ENCODE measurements at regions not wholly inside any gene's neighbourhood (a gene's known extent, or its start where the extent isn't known, plus 50 kb on each side); places are given as distances from the start of the nearest gene placed in this dataset.
"Not testable (repeated sequence)": the region's sequence is repeated elsewhere in the genome, so short reads cannot be mapped to it uniquely, and the experiment has no call there.

- H3K4me3 Mint-ChIP-seq; DNase-seq; H3K4me1 Mint-ChIP-seq; H3K36me3 Mint-ChIP-seq; H3K27ac Mint-ChIP-seq; H3K27me3 Mint-ChIP-seq (ENCODE audit: low read depth in 3 of 3): not testable (repeated sequence)
- peaks cover 7 to 22% (median 17%) of the 10 kb centered on the region in 6 donors for H3K9me3 Mint-ChIP-seq
Measured at GRCh38 chr21:10382135-10382534, 139.2 kb upstream of the TPTE start.

GRCh38 chr21:10382580-10382979, 138.8 kb upstream of the TPTE start:
- not testable (repeated sequence) for H3K4me1 Mint-ChIP-seq; H3K27ac Mint-ChIP-seq; H3K36me3 Mint-ChIP-seq; DNase-seq; H3K4me3 Mint-ChIP-seq; H3K27me3 Mint-ChIP-seq (ENCODE audit: low read depth in 3 of 3)
- peaks cover 7 to 19% (median 16%) of the 10 kb centered on the region in 6 donors for H3K9me3 Mint-ChIP-seq

DNA sequence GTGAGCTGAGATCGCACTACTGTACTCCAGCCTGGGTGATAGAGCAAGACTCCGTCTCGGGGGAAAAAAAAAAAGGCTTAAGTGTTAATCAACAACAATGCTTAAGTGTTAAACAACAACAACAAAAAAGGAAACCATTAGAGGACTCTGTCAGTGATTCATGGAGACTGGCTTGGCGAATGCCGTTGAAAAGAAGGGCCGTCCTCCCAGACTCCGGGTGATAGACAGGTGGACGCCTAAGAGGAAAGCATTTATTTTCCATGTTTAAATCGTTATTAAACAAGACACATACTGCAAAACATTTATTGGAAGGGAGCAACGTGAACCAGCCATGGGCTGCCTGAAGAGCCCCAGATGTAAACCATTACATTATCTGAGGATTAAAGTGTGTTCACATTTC, 137.8 kb upstream of the TPTE start:
- H3K27me3 Mint-ChIP-seq (ENCODE audit: low read depth in 3 of 3); H3K27ac Mint-ChIP-seq; H3K4me1 Mint-ChIP-seq; H3K36me3 Mint-ChIP-seq; H3K4me3 Mint-ChIP-seq; DNase-seq: not testable (repeated sequence)
- H3K9me3 Mint-ChIP-seq, result peaks cover 3 to 12% (median 8%) of the 10 kb centered on the region in 6 donors

DNA sequence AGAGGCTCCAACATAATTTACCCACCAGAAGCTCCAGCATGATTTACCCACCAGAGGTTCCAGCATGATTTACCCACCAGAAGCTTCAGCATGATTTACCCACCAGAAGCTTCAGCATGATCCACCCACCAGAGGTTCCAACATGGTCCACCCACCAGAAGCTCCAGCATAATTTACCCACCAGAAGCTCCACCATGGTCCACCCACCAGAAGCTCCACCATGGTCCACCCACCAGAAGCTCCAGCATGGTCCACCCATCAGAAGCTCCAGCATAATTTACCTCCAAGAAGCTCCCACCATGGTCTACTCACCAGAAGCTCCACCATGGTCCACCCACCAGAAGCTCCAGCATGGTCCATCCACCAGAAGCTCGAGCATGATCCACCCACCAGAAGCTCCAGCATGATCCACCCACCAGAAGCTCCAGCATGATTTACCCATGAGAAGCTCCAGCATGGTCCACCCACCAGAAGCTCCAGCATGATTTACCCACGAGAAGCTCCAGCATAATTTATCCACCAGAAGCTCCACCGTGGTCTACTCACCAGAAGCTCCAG, 137.0 kb upstream of the TPTE start:
- not testable (repeated sequence) for H3K27me3 Mint-ChIP-seq (ENCODE audit: low read depth in 3 of 3); H3K4me1 Mint-ChIP-seq; H3K9me3 Mint-ChIP-seq; H3K4me3 Mint-ChIP-seq; H3K27ac Mint-ChIP-seq; H3K36me3 Mint-ChIP-seq; DNase-seq

- H3K27me3 Mint-ChIP-seq (ENCODE audit: low read depth in 3 of 3); DNase-seq; H3K9me3 Mint-ChIP-seq; H3K27ac Mint-ChIP-seq; H3K4me1 Mint-ChIP-seq; H3K36me3 Mint-ChIP-seq; H3K4me3 Mint-ChIP-seq: not testable (repeated sequence)
Measured at GRCh38 chr21:10385202-10385601, 136.2 kb upstream of the TPTE start.

GRCh38 chr21:10385898-10386527, 135.4 kb upstream of the TPTE start:
- H3K4me1 Mint-ChIP-seq; H3K4me3 Mint-ChIP-seq; H3K27ac Mint-ChIP-seq; H3K36me3 Mint-ChIP-seq; DNase-seq; H3K27me3 Mint-ChIP-seq (ENCODE audit: low read depth in 3 of 3); H3K9me3 Mint-ChIP-seq: not testable (repeated sequence)

GRCh38 chr21:10387692-10388450, 133.5 kb upstream of the TPTE start:
- H3K27ac Mint-ChIP-seq, result not testable (repeated sequence)

GRCh38 chr21:10388625-10389024, 132.8 kb upstream of the TPTE start:
- not testable (repeated sequence) for H3K27ac Mint-ChIP-seq; H3K36me3 Mint-ChIP-seq; H3K4me1 Mint-ChIP-seq; DNase-seq; H3K9me3 Mint-ChIP-seq; H3K4me3 Mint-ChIP-seq; H3K27me3 Mint-ChIP-seq (ENCODE audit: low read depth in 3 of 3)

More at GRCh38 chr21:10387692-10388450, 133.5 kb upstream of the TPTE start:
- not testable (repeated sequence) for H3K4me3 Mint-ChIP-seq; DNase-seq; H3K27me3 Mint-ChIP-seq (ENCODE audit: low read depth in 3 of 3); H3K36me3 Mint-ChIP-seq; H3K9me3 Mint-ChIP-seq; H3K4me1 Mint-ChIP-seq

- H3K36me3 Mint-ChIP-seq; H3K9me3 Mint-ChIP-seq; DNase-seq; H3K27me3 Mint-ChIP-seq (ENCODE audit: low read depth in 3 of 3); H3K4me3 Mint-ChIP-seq; H3K4me1 Mint-ChIP-seq; H3K27ac Mint-ChIP-seq: not testable (repeated sequence)
Measured at GRCh38 chr21:10392301-10392700, 129.1 kb upstream of the TPTE start.

DNA sequence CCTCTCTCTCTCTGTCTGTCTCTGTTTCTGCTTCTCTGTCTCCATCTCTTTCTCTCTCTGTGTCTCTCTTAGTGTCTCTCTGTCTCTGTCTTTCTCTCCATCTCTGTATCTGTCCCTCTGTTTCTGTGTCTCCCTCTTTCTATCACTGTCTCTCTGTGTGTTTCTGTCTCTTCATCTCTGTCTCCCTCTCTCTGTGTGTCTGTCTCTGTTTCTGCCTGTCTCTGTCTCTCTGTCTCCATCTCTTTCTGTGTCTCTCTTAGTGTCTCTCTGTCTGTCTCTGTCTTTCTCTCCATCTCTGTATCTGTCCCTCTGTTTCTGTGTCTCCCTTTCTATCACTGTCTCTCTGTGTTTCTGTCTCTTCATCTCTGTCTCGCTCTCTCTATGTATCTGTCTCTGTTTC, 125.4 kb upstream of the TPTE start:
- not testable (repeated sequence) for H3K4me1 Mint-ChIP-seq; H3K9me3 Mint-ChIP-seq; H3K27me3 Mint-ChIP-seq (ENCODE audit: low read depth in 3 of 3); H3K27ac Mint-ChIP-seq; DNase-seq; H3K4me3 Mint-ChIP-seq; H3K36me3 Mint-ChIP-seq

GRCh38 chr21:10397495-10397915, 123.9 kb upstream of the TPTE start:
- H3K4me1 Mint-ChIP-seq; H3K36me3 Mint-ChIP-seq; H3K27me3 Mint-ChIP-seq (ENCODE audit: low read depth in 3 of 3); H3K27ac Mint-ChIP-seq; H3K9me3 Mint-ChIP-seq; DNase-seq; H3K4me3 Mint-ChIP-seq: not testable (repeated sequence)

- H3K4me3 Mint-ChIP-seq; DNase-seq; H3K9me3 Mint-ChIP-seq; H3K36me3 Mint-ChIP-seq; H3K4me1 Mint-ChIP-seq; H3K27me3 Mint-ChIP-seq (ENCODE audit: low read depth in 3 of 3); H3K27ac Mint-ChIP-seq: not testable (repeated sequence)
Measured at GRCh38 chr21:10398692-10399489, 122.5 kb upstream of the TPTE start.

DNA sequence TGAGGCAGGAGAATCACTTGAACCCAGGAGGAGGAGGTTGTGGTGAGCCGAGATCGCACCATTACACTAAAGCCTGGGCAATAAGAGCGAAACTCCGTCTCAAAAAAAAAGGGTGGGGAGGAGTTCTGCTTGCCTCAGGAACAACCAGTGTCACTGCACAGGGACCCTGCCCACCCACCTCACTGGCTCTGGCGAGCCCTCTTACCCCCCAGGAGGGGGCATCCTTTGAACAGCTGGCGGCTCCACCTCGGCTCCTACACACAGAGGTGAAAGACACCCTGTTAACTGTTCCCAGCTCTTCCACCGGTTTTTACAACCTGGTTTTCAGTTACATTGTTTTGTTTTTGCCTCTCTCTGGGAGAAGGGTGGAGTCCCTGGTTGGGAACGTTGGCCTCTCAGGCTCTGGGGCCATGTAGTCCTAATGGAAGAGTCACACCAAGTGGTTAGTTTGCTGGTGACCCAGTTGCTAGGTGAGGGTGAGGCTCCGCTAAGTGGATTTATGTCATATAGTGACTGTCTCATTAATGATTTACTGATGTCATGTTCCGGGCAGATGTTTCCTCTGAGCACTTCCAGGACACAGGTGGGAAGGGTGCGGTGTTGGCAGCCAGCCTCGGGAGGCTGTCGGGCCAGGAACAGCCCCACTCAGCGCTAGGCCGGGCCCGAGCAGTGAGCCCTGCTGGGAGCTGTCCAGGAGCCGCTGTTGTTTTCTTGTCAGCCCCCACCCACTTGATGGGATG, 120.6 kb upstream of the TPTE start:
- H3K36me3 Mint-ChIP-seq; H3K27ac Mint-ChIP-seq; H3K4me1 Mint-ChIP-seq; DNase-seq; H3K4me3 Mint-ChIP-seq; H3K27me3 Mint-ChIP-seq (ENCODE audit: low read depth in 3 of 3): not testable (repeated sequence)
- peaks cover 7 to 22% (median 17%) of the 10 kb centered on the region in 6 donors for H3K9me3 Mint-ChIP-seq

GRCh38 chr21:10402461-10402860, 118.9 kb upstream of the TPTE start:
- H3K27me3 Mint-ChIP-seq (ENCODE audit: low read depth in 3 of 3); H3K4me1 Mint-ChIP-seq; DNase-seq; H3K27ac Mint-ChIP-seq; H3K4me3 Mint-ChIP-seq; H3K36me3 Mint-ChIP-seq: not testable (repeated sequence)
- H3K9me3 Mint-ChIP-seq, result peaks cover 12 to 27% (median 19%) of the 10 kb centered on the region in 6 donors

All from immature natural killer cell (primary cell).